Mesendoderm (in vitro differentiated cells): ENCODE measurements at regions not wholly inside any gene's neighbourhood (a gene's known extent, or its start where the extent isn't known, plus 50 kb on each side); places are given as distances from the start of the nearest gene placed in this dataset.

Experiments
- DNase-seq: peaks from one replicate; pipeline ENCODE4 v3.0.0; 2013
- H2AK5ac ChIP-seq: 2 replicates; pipeline ENCODE4 v1.6.1; 2013; ENCODE audit warnings: low read length, inconsistent platforms
- H2BK120ac ChIP-seq: 2 replicates; pipeline ENCODE4 v1.6.1; 2013; ENCODE audit warnings: low read depth, mild to moderate bottlenecking, low read length, moderate library complexity, mixed read lengths
- H2BK15ac ChIP-seq: replicated peaks from 2 replicates; pipeline ENCODE4 v1.6.1; 2013; ENCODE audit warnings: low read depth, mild to moderate bottlenecking, moderate library complexity
- H2BK5ac ChIP-seq: 2 replicates; pipeline ENCODE4 v1.6.1; 2013; ENCODE audit warnings: low read length, inconsistent platforms
- H3K18ac ChIP-seq: 2 replicates; pipeline ENCODE4 v1.6.1; 2013; ENCODE audit warnings: mild to moderate bottlenecking, low read length, mixed read lengths
- H3K23ac ChIP-seq: one replicate; pipeline ENCODE4 v1.6.1; 2013; ENCODE audit warnings: low read length
- H3K27ac ChIP-seq: 2 replicates; pipeline ENCODE4 v1.5.1; 2013; ENCODE audit warnings: low read depth, mild to moderate bottlenecking, inconsistent platforms, low read length, moderate library complexity
- H3K27me3 ChIP-seq: 2 replicates; pipeline ENCODE4 v1.6.1; 2013; ENCODE audit warnings: low read length, control low read depth, mild to moderate bottlenecking, inconsistent platforms; ENCODE audit not compliant: insufficient read depth, poor library complexity
- H3K36me3 ChIP-seq: 2 replicates; pipeline ENCODE4 v1.6.1; 2013; ENCODE audit warnings: low read length, inconsistent platforms; ENCODE audit not compliant: control insufficient read depth, insufficient read depth
- H3K4ac ChIP-seq: one replicate; pipeline ENCODE4 v1.6.1; 2013; ENCODE audit warnings: low read depth, mild to moderate bottlenecking, low read length, moderate library complexity
- H3K4me1 ChIP-seq: 2 replicates; pipeline ENCODE4 v1.6.1; 2013; ENCODE audit warnings: low read depth, low read length, inconsistent platforms; ENCODE audit not compliant: control insufficient read depth
- H3K4me2 ChIP-seq: 2 replicates; pipeline ENCODE4 v1.6.1; 2013; ENCODE audit warnings: low read length
- H3K4me3 ChIP-seq: 2 replicates; pipeline ENCODE4 v1.5.1; 2013; ENCODE audit warnings: mild to moderate bottlenecking, low read length
- H3K56ac ChIP-seq: one replicate; pipeline ENCODE4 v1.6.1; 2013; ENCODE audit warnings: low read length
- H3K79me1 ChIP-seq: 2 replicates; pipeline ENCODE4 v1.6.1; 2013; ENCODE audit warnings: low read length, inconsistent platforms
- H3K79me2 ChIP-seq: 2 replicates; pipeline ENCODE4 v1.6.1; 2013; ENCODE audit warnings: mild to moderate bottlenecking, low read length; ENCODE audit not compliant: control insufficient read depth, insufficient read depth
- H3K9ac ChIP-seq: 2 replicates; pipeline ENCODE4 v1.6.1; 2013; ENCODE audit warnings: low read length, inconsistent platforms
- H4K5ac ChIP-seq: one replicate; pipeline ENCODE4 v1.6.1; 2013; ENCODE audit warnings: low read length
- H4K8ac ChIP-seq: one replicate; pipeline ENCODE4 v1.6.1; 2013; ENCODE audit warnings: low read depth, mild to moderate bottlenecking, control low read depth, low read length, moderate library complexity
- WGBS: extraction: QIAGEN DNeasy Blood & Tissue Kit; methylation state at CpG from one replicate; pipeline ENCODE4 v1.1.7; 2013; ENCODE audit warnings: low lambda C conversion rate, missing lambda C conversion rate; ENCODE audit not compliant: insufficient coverage; ENCODE audit errors: extremely low coverage; 5-methylcytosine and 5-hydroxymethylcytosine counted together

GRCh38 chr12:4169959-4170358 lies 103.6 kb upstream of the CCND2 start:
- Histone ChIP-seq H2AK5ac (no peak overlapping the region), H3K18ac (no peak overlapping the region), H2BK15ac (no peak overlapping the region), H3K9ac (no peak overlapping the region), H3K79me1 (no peaks in the 10 kb centered on the region), H3K27me3 (no peaks in the 10 kb centered on the region), H3K4ac (no peak overlapping the region), H3K36me3 (no peaks in the 10 kb centered on the region), H3K4me3 (no peak overlapping the region), H3K23ac (no peak overlapping the region), H3K79me2 (no peaks in the 10 kb centered on the region), H4K5ac (no peak overlapping the region), H3K56ac (no peak overlapping the region), H2BK5ac (no peak overlapping the region), H2BK120ac (no peak overlapping the region), H3K4me2 (no peak overlapping the region), H3K27ac (no peak overlapping the region), H3K4me1 (peaks cover 12% of the 10 kb centered on the region), H4K8ac (no peak overlapping the region)
- DNase-seq, result no peak
- WGBS, result no CpG with 5 or more reads among the region's 4 CpGs

DNA sequence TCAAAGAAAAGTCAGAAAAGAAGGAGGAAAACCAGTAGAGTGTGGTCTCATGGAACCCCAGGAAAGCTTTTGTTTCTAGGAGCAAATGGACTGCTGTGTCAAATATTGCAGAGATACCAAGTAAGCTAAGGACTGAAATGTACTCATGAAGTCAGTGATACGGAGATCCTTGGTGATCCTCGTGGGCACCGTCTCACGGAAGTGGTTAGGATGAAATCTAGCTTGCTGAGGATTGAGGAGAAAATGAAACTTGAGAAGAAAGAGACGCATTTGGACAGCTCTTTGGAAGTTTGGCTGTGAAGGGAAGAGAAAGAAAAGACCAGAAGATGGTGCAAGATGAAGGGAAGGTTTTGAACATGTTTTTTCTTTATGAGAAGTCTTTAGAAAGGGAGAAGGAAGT lies 104.0 kb upstream of the CCND2 start:
- Histone ChIP-seq H3K4me2 (no peak overlapping the region), H3K79me1 (no peaks in the 10 kb centered on the region), H3K4me3 (no peak overlapping the region), H3K79me2 (no peaks in the 10 kb centered on the region), H2BK5ac (no peak overlapping the region), H3K23ac (no peak overlapping the region), H3K18ac (no peak overlapping the region), H3K56ac (no peak overlapping the region), H3K36me3 (no peaks in the 10 kb centered on the region), H3K4ac (no peak overlapping the region), H3K9ac (no peak overlapping the region), H2AK5ac (no peak overlapping the region), H3K4me1 (peaks cover 13% of the 10 kb centered on the region), H4K5ac (no peak overlapping the region), H2BK120ac (no peak overlapping the region), H3K27me3 (no peaks in the 10 kb centered on the region), H4K8ac (no peak overlapping the region), H2BK15ac (no peak overlapping the region), H3K27ac (no peak overlapping the region)
- no CpG with 5 or more reads among the region's 5 CpGs for WGBS
- no peak for DNase-seq

GRCh38 chr12:4168036-4168435 lies 105.5 kb upstream of the CCND2 start:
- peak overlapping the region; percentile 59 for H3K56ac ChIP-seq
- no peak overlapping the region for H2BK120ac ChIP-seq
- no peak overlapping the region for H3K9ac ChIP-seq
- no peak overlapping the region for H2AK5ac ChIP-seq
- H3K79me2 ChIP-seq, result no peaks in the 10 kb centered on the region
- no peak overlapping the region for H3K4me3 ChIP-seq
- no peaks in the 10 kb centered on the region for H3K27me3 ChIP-seq
- no CpG with 5 or more reads among the region's 6 CpGs for WGBS
- no peak overlapping the region for H4K8ac ChIP-seq
- H3K18ac ChIP-seq, result no peak overlapping the region
- no peaks in the 10 kb centered on the region for H3K36me3 ChIP-seq
- no peak for DNase-seq
- no peak overlapping the region for H3K27ac ChIP-seq
- H3K4me2 ChIP-seq, result no peak overlapping the region
- peaks cover 13% of the 10 kb centered on the region for H3K4me1 ChIP-seq
- H4K5ac ChIP-seq, result no peak overlapping the region
- H2BK15ac ChIP-seq, result no peak overlapping the region
- no peak overlapping the region for H3K4ac ChIP-seq
- no peaks in the 10 kb centered on the region for H3K79me1 ChIP-seq
- H2BK5ac ChIP-seq, result no peak overlapping the region
- no peak overlapping the region for H3K23ac ChIP-seq

DNA sequence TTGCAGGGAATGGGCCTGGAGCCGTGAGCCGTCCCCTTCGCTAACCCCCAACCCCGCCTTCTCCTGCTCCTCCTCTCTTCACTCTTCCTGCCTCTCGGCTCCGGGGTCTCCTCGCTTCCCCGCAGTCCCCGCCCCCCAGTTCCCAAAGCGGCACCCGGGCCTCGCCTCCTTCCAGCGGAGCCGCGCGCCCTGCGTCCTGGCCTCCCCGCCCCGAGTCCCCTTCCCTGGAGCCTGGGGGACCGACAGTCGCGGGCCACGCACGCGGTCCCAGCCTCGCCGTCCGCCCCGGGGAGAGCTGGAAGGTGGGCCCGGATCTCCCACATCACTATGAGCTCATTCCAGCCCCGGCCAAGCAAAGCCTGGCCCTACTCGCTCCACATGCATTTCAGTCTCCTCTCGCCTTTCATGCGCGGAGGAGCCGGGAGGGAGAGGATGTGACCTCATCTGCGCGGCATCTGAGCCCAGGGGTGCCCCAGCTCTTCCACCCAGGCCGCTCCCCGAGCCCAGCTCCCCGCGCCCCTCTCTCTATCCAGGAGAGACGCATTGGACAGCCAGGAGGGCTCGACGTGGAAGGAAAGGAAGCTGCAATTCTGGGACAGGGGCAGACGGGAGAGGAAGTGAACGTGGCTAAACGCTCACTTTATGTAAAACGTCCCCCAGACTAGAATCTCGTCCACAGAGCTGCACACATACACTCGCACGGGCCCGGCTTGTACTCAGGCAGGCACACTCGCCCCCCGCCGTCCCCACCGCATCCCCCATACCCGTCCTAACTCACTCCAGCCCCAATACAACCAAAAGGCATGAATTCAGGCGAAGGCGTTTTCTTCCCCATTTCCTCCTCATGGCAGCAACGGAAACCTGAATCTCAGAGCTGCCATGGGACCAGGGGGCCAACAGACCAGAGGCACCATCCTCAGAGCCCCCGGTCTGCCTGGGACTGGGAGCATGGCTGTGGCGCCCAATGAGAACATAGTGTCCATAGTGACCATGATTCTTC lies 108.7 kb upstream of the CCND2 start:
- H4K5ac ChIP-seq, result no peak overlapping the region
- H2AK5ac ChIP-seq, result no peak overlapping the region
- peak overlapping the region; percentile 21 for H2BK5ac ChIP-seq
- H3K27me3 ChIP-seq, result no peaks in the 10 kb centered on the region
- no peak overlapping the region for H4K8ac ChIP-seq
- no CpG with 5 or more reads among the region's 63 CpGs for WGBS
- H3K79me1 ChIP-seq, result no peaks in the 10 kb centered on the region
- peak overlapping the region; percentile 93 for H3K56ac ChIP-seq
- peak overlapping the region; percentile 62 for H3K27ac ChIP-seq
- no peak overlapping the region for H2BK120ac ChIP-seq
- H3K9ac ChIP-seq, result peak overlapping the region; percentile 75
- peak overlapping the region; percentile 87 for H3K4ac ChIP-seq
- DNase-seq, result peak; percentile 92
- no peak overlapping the region for H2BK15ac ChIP-seq
- peak overlapping the region; percentile 82 for H3K18ac ChIP-seq
- peak overlapping the region; percentile 51 for H3K23ac ChIP-seq
- H3K79me2 ChIP-seq, result no peaks in the 10 kb centered on the region
- peak overlapping the region; percentile 56 for H3K4me2 ChIP-seq
- H3K4me3 ChIP-seq, result peak overlapping the region; percentile 7
- peaks cover 13% of the 10 kb centered on the region for H3K4me1 ChIP-seq
- H3K36me3 ChIP-seq, result no peaks in the 10 kb centered on the region

DNA sequence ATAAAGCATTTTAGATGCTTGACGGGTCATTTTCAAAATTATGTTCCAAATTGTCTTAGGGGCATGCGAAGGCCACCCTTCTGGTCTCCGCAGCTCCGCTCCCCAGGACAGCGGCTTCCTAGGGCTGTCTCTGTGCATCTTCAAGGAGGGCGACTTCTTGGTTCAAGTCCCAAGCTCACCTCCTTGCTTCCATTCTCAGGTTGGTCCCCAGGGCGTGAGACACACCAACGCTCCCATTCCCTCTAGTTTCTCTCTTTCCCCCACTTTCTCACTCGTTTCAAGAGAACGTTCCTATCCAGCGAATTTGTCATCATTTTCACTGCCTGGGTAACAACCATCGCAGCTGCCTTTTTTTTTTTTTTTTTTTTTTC lies 109.4 kb upstream of the CCND2 start:
- no CpG with 5 or more reads among the region's 12 CpGs for WGBS
- Histone ChIP-seq H4K8ac (no peak overlapping the region), H3K79me1 (no peaks in the 10 kb centered on the region), H4K5ac (peak overlapping the region; percentile 10), H2BK5ac (peak overlapping the region; percentile 4), H3K4me2 (peak overlapping the region; percentile 25), H2BK15ac (no peak overlapping the region), H3K4me1 (peaks cover 13% of the 10 kb centered on the region), H3K79me2 (no peaks in the 10 kb centered on the region), H3K56ac (peak overlapping the region; percentile 93), H3K4ac (peak overlapping the region; percentile 87), H3K4me3 (no peak overlapping the region), H3K27ac (peak overlapping the region; percentile 62), H3K36me3 (no peaks in the 10 kb centered on the region), H2BK120ac (no peak overlapping the region), H2AK5ac (no peak overlapping the region), H3K23ac (no peak overlapping the region), H3K18ac (peak overlapping the region; percentile 82), H3K9ac (peak overlapping the region; percentile 75), H3K27me3 (no peaks in the 10 kb centered on the region)
- DNase-seq, result no peak
